ENCODE measurements at regions not wholly inside any gene's neighbourhood (a gene's known extent, or its start where the extent isn't known, plus 50 kb on each side); places are given as distances from the start of the nearest gene placed in this dataset.

DNA sequence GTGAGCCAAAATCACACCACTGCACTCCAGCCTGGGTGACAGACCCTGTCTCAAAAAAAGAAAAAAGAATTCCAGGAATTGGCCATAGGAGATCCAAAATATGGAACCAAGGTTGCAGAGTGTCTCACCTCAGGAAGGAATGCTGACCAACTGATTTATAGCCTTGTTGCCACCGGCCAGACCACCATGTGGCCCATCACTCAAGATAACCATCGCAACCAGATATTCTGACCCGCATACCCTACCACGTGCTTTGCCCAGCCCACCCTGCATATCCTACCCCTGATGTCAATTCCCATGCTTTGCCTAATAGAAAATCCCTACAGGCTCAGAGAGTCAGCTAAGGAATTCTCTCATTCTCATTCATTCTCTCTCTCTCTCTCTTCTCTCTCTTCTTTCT is 95.1 kb upstream of the DOCK9 start:
- no peak for ATAC-seq (replicated peaks)
- H3K36me3 Mint-ChIP-seq, result peaks cover 13 to 40% of the 10 kb centered on the region in 2 donors
- DNase-seq, result no peak
- H3K27me3 Mint-ChIP-seq, result no peaks in the 10 kb centered on the region
- H3K9me3 Mint-ChIP-seq, result peaks cover 4 to 11% of the 10 kb centered on the region in 2 donors
- H3K4me1 Mint-ChIP-seq, result peaks cover 2 to 11% of the 10 kb centered on the region in 2 donors
- H3K4me3 Mint-ChIP-seq, result no peak overlapping the region
- H3K27ac Mint-ChIP-seq, result no peak overlapping the region

DNA sequence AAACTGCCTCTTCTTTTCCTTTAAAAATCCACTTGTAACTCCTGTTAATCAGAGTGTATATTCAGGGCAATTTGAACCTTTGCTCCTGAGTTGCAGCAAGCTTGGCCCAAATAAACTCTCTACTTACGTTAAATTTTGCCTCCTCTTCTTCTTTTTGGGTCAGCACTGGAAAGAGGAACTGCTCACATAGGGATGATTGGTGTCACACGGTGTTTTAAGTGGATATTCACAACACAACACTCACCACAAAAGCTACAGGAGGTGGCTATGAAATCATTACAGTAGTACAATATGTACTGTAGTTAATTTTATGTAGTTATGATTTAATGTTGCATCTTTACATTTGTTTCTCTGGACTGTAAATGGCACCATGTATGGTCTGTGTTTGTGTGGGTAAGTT is 96.8 kb upstream of the DOCK9 start:
- DNase-seq (no peak), ATAC-seq (replicated peaks) (peak; percentile 39 to 71)
- Mint-ChIP-seq H3K9me3 (peaks cover 4 to 11% of the 10 kb centered on the region in 2 donors), H3K27me3 (no peaks in the 10 kb centered on the region), H3K4me3 (no peak overlapping the region), H3K4me1 (peaks cover 2 to 11% of the 10 kb centered on the region in 2 donors), H3K27ac (no peak overlapping the region), H3K36me3 (peaks cover 13 to 40% of the 10 kb centered on the region in 2 donors)

DNA sequence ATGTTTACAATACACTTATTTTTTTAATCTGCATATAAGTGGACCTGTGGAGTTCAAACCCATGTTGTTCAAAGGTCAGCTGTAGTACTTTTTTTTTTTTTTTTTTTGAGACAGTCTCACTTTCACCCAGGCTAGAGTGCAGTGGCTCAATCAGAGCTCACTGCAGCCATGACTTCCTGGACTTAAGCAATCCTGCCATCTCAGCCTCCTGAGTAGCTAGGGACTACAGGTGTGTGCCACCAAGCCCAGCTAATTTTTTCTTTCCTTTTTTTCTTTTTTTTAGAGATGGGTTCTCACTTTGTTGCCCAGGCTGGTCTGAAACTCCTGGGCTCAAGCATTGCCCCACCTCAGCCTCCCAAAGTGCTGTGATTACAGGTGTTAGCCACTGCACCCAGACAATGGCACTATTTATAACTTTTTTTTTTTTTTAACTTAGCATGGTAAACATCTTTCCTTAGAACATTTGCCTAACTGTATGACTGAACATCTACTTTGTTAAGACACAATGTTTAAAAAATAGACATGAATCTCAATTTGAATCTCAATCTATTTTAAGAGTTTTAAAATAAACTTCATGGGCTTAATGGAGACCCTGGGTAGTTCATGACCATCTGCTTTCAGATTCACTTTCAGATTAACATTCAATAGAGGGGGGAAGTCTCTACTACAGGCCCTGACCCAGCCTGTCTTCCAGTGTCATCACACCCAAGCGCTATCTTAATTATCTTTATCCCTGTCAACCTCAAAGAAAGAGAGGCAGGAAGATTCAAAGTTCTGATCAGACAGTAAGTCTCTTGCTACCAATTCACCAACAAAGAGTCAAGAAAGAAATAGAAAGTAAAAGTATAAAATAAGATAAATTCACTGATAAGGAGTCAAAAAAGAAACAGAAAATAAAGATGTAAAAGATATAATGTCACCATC is 97.7 kb upstream of the DOCK9 start:
- DNase-seq (no peak), ATAC-seq (replicated peaks) (peak; percentile 61 to 77)
- no peaks in the 10 kb centered on the region for H3K27me3 Mint-ChIP-seq
- H3K36me3 Mint-ChIP-seq, result peaks cover 13 to 40% of the 10 kb centered on the region in 2 donors
- no peak overlapping the region for H3K4me3 Mint-ChIP-seq
- H3K9me3 Mint-ChIP-seq, result peaks cover 4 to 11% of the 10 kb centered on the region in 2 donors
- H3K4me1 Mint-ChIP-seq, result peaks cover 2 to 11% of the 10 kb centered on the region in 2 donors
- no peak overlapping the region for H3K27ac Mint-ChIP-seq

DNA sequence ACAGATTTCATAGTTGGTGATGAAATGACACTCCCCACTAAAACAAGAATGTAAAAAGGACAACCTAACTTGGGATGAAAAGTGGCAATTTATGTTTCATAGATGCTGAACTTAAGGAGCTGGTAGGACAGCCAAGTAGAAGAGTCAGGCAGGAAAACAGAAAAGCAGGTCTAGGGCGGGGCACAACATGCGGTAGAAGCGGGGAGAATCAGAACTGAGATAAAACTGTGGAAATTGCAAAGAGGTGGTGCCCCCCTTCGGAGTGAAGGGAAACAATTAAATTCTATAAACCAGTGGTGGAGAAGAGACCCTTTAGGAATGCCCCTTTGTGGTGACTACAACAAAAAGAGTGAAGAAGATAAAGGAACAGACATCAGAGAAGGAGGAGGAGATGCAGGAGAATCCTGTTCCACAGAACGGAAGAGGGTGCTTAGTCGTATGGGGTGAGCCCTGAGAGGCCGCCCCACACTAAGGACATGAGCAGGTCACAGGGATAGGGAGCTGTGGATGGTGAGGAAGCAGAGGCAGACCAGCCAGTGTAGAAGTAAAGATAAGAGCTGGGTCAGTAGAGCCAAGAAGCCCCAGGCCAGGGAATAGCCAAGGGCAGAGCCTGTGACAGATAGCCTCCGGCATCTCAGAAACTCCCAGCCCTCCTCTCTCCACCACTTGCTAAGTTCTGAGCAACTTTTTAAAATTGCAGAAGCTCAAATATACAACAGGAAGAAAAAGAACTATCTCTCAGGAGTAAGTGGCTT is 100.3 kb upstream of the DOCK9 start:
- Mint-ChIP-seq H3K9me3 (peaks cover 4 to 10% of the 10 kb centered on the region in 2 donors), H3K27me3 (no peaks in the 10 kb centered on the region), H3K36me3 (peaks cover 11 to 30% of the 10 kb centered on the region in 2 donors), H3K4me3 (no peak overlapping the region), H3K27ac (no peak overlapping the region), H3K4me1 (peaks cover 2 to 11% of the 10 kb centered on the region in 2 donors)
- ATAC-seq (replicated peaks) (no peak), DNase-seq (no peak)

DNA sequence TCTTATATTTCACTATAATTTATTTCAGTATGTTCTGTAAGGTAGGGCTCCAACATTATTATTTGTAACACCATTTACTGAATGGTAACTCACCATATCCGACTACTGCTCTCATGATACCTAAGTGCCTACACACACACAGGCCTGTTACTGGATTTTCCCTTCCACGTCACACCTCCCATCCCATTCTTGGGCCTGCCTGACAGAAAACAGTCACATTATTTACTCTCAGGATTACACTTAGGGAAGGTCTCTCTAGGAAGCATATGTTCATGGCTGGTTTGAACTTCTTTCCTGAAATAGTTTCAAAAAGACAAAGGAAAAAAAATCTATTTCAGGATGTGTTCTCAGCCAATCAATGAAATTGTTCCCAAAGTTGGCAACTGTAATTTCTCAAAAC is 102.3 kb upstream of the DOCK9 start:
- Mint-ChIP-seq H3K4me3 (no peak overlapping the region), H3K36me3 (peaks cover 0 to 14% of the 10 kb centered on the region in 2 donors), H3K9me3 (peaks cover 0 to 2% of the 10 kb centered on the region in 2 donors), H3K27ac (no peak overlapping the region), H3K27me3 (no peaks in the 10 kb centered on the region), H3K4me1 (peaks cover 12 to 22% of the 10 kb centered on the region in 2 donors)
- no peak for ATAC-seq (replicated peaks)
- no peak for DNase-seq

DNA sequence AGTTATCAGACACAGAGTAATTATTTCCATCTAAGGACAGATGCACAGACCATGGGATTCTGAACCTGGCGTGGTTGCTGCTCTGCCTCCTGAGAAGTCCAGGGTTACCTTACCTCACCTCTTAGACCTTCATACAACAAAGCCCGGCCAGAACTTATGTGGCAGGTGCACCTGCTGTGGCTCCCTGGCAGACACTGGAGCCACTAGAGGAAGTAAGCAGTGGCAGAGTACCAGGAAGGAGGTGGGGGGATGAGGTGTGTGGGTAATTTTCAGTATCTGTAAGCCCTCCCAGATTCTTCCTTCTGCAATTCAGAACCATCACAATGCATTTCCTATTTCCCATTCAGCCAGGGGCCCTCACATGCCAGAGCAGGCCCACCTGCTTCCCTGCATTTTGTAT is 106.1 kb upstream of the DOCK9 start:
- Mint-ChIP-seq H3K36me3 (peaks cover 0 to 1% of the 10 kb centered on the region in 2 donors), H3K4me3 (no peak overlapping the region), H3K27ac (no peak overlapping the region), H3K4me1 (peaks cover 24 to 35% of the 10 kb centered on the region in 2 donors), H3K27me3 (no peaks in the 10 kb centered on the region), H3K9me3 (no peaks in the 10 kb centered on the region)
- DNase-seq (no peak), ATAC-seq (replicated peaks) (no peak)

DNA sequence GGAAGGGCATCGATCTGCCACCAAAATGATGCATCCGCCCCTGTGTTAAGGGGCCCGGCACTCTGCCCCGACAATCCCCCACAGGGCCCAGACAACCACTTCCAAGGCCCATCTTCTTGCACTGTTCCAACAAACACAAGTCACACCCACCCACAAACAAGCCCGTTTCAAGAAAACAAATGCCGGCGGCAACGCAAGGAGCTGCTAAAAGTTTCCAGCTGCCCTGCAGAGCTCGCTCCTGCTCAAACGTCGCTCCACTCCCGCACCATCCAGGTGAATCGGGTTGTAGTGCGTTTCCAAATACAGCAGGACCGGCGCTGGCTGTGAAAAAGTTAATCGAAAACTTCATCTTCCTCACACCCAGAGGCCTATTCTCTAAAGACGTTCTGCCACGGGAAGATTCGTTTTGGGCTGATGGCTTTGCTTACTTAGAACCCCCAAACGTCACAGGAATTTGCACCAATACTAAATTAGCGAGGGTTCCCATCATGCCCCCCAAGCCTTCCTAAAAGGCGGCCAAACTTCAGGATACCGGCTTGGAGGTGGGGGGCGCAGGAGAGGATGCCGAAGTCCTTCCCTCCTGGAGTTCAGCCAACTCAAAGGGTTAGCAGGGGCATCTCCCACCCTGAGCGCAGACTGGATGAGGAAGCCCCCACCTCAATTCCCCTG is 107.4 kb upstream of the DOCK9 start:
- Mint-ChIP-seq H3K4me3 (peak overlapping the region; percentile 72 to 97), H3K27ac (peak overlapping the region; percentile 37), H3K4me1 (peaks cover 24 to 35% of the 10 kb centered on the region in 2 donors), H3K36me3 (peaks cover 0 to 1% of the 10 kb centered on the region in 2 donors), H3K27me3 (no peaks in the 10 kb centered on the region), H3K9me3 (no peaks in the 10 kb centered on the region)
- no peak for ATAC-seq (replicated peaks)
- DNase-seq, result no peak

DNA sequence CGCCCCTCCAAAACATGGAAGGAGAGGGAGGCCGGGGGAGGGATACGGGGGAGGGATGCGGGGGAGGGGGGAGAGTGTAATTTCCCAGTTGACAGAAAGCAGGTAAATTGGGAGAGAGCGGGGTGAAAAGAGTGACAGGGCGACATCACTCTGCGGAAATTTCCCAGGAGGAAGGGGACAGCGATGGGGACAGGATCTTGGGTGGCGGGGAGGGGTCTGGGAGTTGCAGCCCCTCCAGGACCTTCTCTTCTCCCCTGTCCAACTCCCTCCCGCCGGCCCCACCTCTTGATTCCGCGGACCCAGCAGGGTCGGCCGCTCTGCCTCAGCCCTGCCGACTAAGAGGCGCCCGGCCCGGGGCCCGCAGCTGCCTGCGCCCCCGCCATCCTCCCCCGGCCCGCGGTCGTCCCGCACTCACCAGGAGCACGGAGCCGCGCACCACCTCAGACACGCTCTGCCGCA is 108.0 kb upstream of the DOCK9 start:
- peaks cover 24 to 35% of the 10 kb centered on the region in 2 donors for H3K4me1 Mint-ChIP-seq
- DNase-seq, result no peak
- no peak overlapping the region for H3K27ac Mint-ChIP-seq
- ATAC-seq (replicated peaks), result no peak
- H3K27me3 Mint-ChIP-seq, result no peaks in the 10 kb centered on the region
- H3K9me3 Mint-ChIP-seq, result no peaks in the 10 kb centered on the region
- peak overlapping the region; percentile 72 to 97 for H3K4me3 Mint-ChIP-seq
- peaks cover 0 to 1% of the 10 kb centered on the region in 2 donors for H3K36me3 Mint-ChIP-seq

DNA sequence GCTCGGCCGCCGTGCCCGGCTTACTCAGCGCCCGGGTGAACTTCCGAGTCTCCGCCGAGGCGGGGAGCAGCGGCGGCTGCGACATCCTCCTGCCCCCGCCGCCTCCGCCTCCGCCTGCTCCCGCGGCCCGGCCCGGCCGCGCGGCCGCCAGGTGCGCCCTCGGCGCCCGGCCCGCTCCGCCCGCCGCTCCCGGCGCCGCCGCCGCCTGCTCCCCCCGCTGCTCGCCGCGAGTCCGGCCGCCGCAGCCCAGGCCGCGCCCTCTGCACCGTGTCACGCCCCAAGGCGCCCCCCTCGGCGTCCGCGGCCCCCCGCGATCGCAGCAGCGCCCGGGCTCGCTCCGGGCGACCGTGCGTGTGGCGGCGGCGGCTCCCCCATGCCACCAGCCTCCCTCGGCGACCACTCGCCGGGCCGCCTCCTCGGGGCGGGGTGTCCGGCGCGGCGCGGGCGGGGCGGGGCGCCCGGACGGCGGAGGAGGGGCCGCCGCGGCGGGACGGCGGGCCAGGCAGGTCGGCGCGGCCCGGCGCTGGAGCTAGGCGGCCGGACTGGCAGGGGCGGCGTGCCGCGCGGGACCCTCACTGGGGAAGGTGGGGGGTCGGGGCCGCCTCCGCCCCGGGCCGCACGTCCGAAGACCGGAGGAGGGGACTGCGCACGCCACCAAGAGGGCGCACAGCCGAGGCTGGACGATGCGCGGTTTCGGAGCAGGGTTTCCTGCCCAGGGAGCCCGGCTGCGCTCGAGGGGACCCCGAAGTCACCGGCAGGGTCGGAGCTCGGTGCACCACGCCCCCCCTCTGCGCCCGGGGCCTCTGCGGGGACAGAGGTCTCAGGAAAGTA is 108.6 kb upstream of the DOCK9 start:
- no peaks in the 10 kb centered on the region for H3K9me3 Mint-ChIP-seq
- ATAC-seq (replicated peaks) (peak; percentile 54 to 56), DNase-seq (peak; percentile 48)
- H3K27ac Mint-ChIP-seq, result peak overlapping the region; percentile 96
- peaks cover 24 to 35% of the 10 kb centered on the region in 2 donors for H3K4me1 Mint-ChIP-seq
- peaks cover 3 to 4% of the 10 kb centered on the region in 2 donors for H3K27me3 Mint-ChIP-seq
- peak overlapping the region; percentile 72 to 97 for H3K4me3 Mint-ChIP-seq
- H3K36me3 Mint-ChIP-seq, result peaks cover 0 to 1% of the 10 kb centered on the region in 2 donors

DNA sequence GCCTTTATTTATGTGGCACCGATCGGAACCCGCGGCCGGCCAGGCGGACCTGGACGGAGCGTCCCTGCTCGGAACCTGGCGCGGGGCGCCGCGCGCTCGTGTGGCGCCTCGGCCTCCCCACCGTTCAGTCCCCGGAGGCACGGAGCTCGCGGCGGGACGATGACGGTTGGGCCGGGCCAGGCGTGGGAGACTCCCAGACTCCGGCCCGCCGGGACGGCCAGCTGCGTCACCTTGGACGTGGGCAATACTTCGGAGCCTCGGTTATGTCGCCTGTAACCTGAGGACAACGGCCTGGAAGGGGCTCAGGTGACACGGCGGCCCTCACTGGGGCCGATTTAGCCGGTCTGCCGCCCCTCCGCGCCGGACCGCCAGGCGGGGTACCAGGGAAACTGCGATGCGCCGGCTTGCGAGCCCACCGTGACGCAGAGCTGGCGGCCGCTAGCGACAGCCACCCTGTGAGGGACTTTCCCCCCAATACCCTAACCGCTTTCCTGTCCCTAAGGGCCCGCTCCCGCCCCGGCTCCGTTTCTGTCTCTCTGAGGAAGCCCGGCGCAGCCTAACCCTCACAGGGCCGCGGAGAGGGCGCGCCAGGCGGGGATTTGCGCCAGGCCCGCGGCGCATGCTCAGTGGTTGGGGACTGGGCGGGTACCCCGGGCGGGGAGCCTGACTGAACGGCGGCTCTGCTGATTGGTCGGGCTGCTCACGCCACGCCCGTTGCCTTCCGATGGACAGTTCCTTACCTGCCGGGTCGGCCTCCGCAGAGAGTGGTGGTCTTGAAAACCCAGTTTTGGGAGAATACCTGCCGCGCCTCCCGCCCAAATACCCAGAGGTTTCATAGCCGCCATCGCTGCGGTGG is 109.5 kb upstream of the DOCK9 start:
- peak; percentile 92 for DNase-seq
- peak overlapping the region; percentile 95 to 97 for H3K4me3 Mint-ChIP-seq
- H3K27ac Mint-ChIP-seq, result peak overlapping the region; percentile 96
- H3K4me1 Mint-ChIP-seq, result peaks cover 24 to 35% of the 10 kb centered on the region in 2 donors
- H3K36me3 Mint-ChIP-seq, result peaks cover 0 to 1% of the 10 kb centered on the region in 2 donors
- ATAC-seq (replicated peaks), result peak; percentile 88 to 89
- H3K27me3 Mint-ChIP-seq, result peaks cover 7 to 8% of the 10 kb centered on the region in 2 donors
- H3K9me3 Mint-ChIP-seq, result no peaks in the 10 kb centered on the region

DNA sequence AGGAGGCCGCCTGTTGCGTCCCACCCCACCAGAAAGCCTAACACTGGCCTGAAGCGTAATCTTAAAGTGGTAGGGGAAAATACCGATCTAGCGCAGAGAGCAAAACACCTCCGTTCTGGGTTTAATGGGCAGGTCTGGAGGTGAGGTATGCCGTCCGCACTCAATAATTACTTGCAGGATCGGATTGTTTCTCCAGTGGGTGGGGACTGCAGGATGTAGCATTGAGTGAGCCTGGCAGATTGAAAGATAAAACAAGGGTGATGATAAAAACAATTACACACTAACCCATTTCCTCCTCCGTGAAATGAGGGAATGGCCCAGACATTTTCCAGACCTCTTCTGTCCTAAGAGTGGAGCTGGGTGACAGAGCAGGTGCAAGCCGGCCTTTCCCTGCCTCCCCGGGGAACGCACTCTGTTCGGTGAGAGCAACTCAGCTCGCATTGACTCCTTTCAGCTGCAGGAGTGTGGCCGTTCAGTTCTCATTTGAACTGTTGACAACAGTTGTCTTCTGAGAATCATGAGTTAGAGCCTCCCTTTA is 110.2 kb upstream of the DOCK9 start:
- peak overlapping the region; percentile 95 to 97 for H3K4me3 Mint-ChIP-seq
- DNase-seq (peak; percentile 11), ATAC-seq (replicated peaks) (peak; percentile 42 to 49)
- H3K9me3 Mint-ChIP-seq, result no peaks in the 10 kb centered on the region
- H3K36me3 Mint-ChIP-seq, result peaks cover 0 to 1% of the 10 kb centered on the region in 2 donors
- H3K4me1 Mint-ChIP-seq, result peaks cover 24 to 35% of the 10 kb centered on the region in 2 donors
- peaks cover 7 to 10% of the 10 kb centered on the region in 2 donors for H3K27me3 Mint-ChIP-seq
- peak overlapping the region; percentile 96 for H3K27ac Mint-ChIP-seq

DNA sequence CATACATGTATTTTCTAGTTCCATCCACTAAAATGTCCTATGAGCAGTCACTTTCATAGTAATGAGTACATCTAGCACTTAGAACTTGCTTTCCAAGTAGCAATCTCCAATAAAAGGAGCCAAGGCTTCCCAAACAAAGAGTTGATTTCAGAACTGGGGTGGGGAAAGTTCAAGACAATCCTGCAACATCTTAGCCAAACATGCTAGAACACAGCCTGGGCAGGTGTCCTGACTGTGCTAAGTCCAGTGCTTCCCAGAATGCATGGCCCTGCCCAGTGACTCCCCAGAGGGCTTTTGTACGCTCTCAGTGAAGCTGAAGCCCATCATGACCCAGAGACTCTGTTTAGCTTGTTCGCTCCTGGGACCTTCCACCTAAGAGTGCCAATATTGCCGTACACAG is 106.7 kb upstream of the UBAC2 start:
- DNase-seq, result no peak
- Mint-ChIP-seq H3K9me3 (no peaks in the 10 kb centered on the region), H3K27me3 (peaks cover 10 to 30% of the 10 kb centered on the region in 2 donors), H3K27ac (no peak overlapping the region), H3K4me1 (no peaks in the 10 kb centered on the region), H3K36me3 (no peaks in the 10 kb centered on the region), H3K4me3 (no peak overlapping the region)
- no peak for ATAC-seq (replicated peaks)

Data from stimulated activated naive B cell treated with anti-CD40 and anti-IgM and Interleukin-4, amounts not matched to agents 10 μg/mL and 1 μg/mL and 100 μg/mL, for 72 hours (primary cell).